GM18498 (cell line): ENCODE measurements at regions not wholly inside any gene's neighbourhood (a gene's known extent, or its start where the extent isn't known, plus 50 kb on each side); places are given as distances from the start of the nearest gene placed in this dataset.
A peak's percentile ranks its signal among the peaks of the same experiment; 100 is the strongest.

ENCODE experiments used
- ATAC-seq: cut with Tn5 transposase; IDR thresholded peaks from one replicate; pipeline ENCODE4 v1.9.1; 2021; ENCODE audit warnings: mild to moderate bottlenecking, moderate library complexity; ENCODE audit not compliant: unreplicated experiment

GRCh38 chr9:126218359-126219125, 108.1 kb upstream of the MVB12B start:
- no peak for ATAC-seq

GRCh38 chr9:126219166-126219565, 107.5 kb upstream of the MVB12B start:
- no peak for ATAC-seq

- no peak for ATAC-seq
Measured at GRCh38 chr9:126219648-126220063, 107.0 kb upstream of the MVB12B start.

- no peak for ATAC-seq
Measured at GRCh38 chr9:126221480-126221879, 105.1 kb upstream of the MVB12B start.

- ATAC-seq, result no peak
Measured at GRCh38 chr9:126222363-126222834, 104.2 kb upstream of the MVB12B start.

- no peak for ATAC-seq
Measured at GRCh38 chr9:126222835-126223431, 103.7 kb upstream of the MVB12B start.

- ATAC-seq, result no peak
Measured at GRCh38 chr9:126223798-126224531, 102.7 kb upstream of the MVB12B start.

- no peak for ATAC-seq
Measured at GRCh38 chr9:126225611-126226609, 100.7 kb upstream of the MVB12B start.

GRCh38 chr9:126226991-126227936, 99.4 kb upstream of the MVB12B start:
- no peak for ATAC-seq

- ATAC-seq, result no peak
Measured at GRCh38 chr9:126228111-126228780, 98.4 kb upstream of the MVB12B start.

- peak; percentile 68 for ATAC-seq
Measured at GRCh38 chr9:126228781-126229444, 97.7 kb upstream of the MVB12B start.

- no peak for ATAC-seq
Measured at GRCh38 chr9:126229501-126229900, 97.1 kb upstream of the MVB12B start.

- ATAC-seq, result no peak
Measured at GRCh38 chr9:126230692-126231091, 95.9 kb upstream of the MVB12B start.

- no peak for ATAC-seq
Measured at GRCh38 chr9:126232461-126232860, 94.2 kb upstream of the MVB12B start.

GRCh38 chr9:126233175-126233574, 93.5 kb upstream of the MVB12B start:
- ATAC-seq, result no peak

GRCh38 chr9:126233913-126234525, 92.6 kb upstream of the MVB12B start:
- ATAC-seq, result no peak

- no peak for ATAC-seq
Measured at GRCh38 chr9:126234681-126235335, 91.8 kb upstream of the MVB12B start.
